ENCODE measurements at regions not wholly inside any gene's neighbourhood (a gene's known extent, or its start where the extent isn't known, plus 50 kb on each side); places are given as distances from the start of the nearest gene placed in this dataset. TPM values are rescaled to one million over a fixed set of nuclear protein-coding genes. Genes with fewer than 3 reads are reported as not detected.

- Histone ChIP-seq H3K4me3 (ENCODE audit: low read depth, low read length) (no peak overlapping the region), H3K36me3 (ENCODE audit: insufficient read depth) (no peaks in the 10 kb centered on the region), H3K27ac (ENCODE audit: low read depth) (no peak overlapping the region), H3K4me1 (ENCODE audit: insufficient read depth) (no peaks in the 10 kb centered on the region)
- DNase-seq (ENCODE audit: extremely low spot score), result no peak
- whole genome bisulfite sequencing, result 75% methylated on average over 2 of the region's 2 CpGs
Observed at GRCh38 chr1:94600556-94600955, 59.0 kb upstream of the F3 start.

DNA sequence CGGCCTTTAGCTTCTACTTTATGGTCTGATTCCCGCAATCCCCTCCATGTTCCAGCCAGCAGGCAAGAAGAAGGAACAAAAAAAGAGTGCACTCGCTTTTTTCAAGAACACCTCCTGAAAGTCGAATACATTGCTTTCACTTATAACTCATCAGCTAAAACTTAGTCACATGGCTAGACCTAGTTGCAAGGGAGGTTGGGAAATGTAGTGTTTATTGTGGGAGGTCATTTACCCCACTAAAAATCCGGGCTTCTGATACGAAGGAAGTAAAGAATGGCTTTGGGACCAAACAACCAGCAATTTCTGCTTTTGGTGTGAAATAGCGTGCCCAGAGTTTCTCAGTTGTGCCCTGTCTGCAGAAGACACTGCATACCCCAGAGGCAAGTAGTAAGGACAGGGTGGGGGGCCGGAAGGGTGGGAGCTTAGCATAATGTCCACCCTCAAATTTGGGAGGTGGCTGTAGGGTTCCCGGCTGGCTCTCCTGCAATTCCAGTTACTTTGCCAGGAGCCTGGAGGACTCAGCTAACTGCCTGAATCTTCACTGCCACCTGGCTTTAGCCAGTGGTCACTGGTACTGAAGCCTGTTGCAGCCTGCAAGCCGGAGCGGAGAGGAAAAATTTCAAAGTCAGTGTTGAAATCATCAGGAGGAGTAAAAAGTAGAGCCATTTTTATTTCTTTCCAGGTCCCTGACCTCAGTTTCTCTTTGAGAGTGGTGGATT lies 57.7 kb upstream of the F3 start:
- 79% methylated on average over 11 of the region's 11 CpGs for WGBS
- no peak overlapping the region for H3K4me3 ChIP-seq (ENCODE audit: low read depth, low read length)
- no peak for DNase-seq (ENCODE audit: extremely low spot score)
- no peaks in the 10 kb centered on the region for H3K36me3 ChIP-seq (ENCODE audit: insufficient read depth)
- H3K4me1 ChIP-seq (ENCODE audit: insufficient read depth), result no peaks in the 10 kb centered on the region
- H3K27ac ChIP-seq (ENCODE audit: low read depth), result no peak overlapping the region

- Histone ChIP-seq H3K36me3 (ENCODE audit: insufficient read depth) (no peaks in the 10 kb centered on the region), H3K4me1 (ENCODE audit: insufficient read depth) (no peaks in the 10 kb centered on the region), H3K27ac (ENCODE audit: low read depth) (no peak overlapping the region), H3K4me3 (ENCODE audit: low read depth, low read length) (no peak overlapping the region)
- no peak for DNase-seq (ENCODE audit: extremely low spot score)
- 84% methylated on average over 3 of the region's 3 CpGs for WGBS
Observed at GRCh38 chr1:94597701-94598100, 56.1 kb upstream of the F3 start.

- 96% methylated on average over 3 of the region's 3 CpGs for WGBS
- Histone ChIP-seq H3K36me3 (ENCODE audit: insufficient read depth) (no peaks in the 10 kb centered on the region), H3K27ac (ENCODE audit: low read depth) (no peak overlapping the region), H3K4me3 (ENCODE audit: low read depth, low read length) (no peak overlapping the region), H3K4me1 (ENCODE audit: insufficient read depth) (no peaks in the 10 kb centered on the region)
- no peak for DNase-seq (ENCODE audit: extremely low spot score)
Observed at GRCh38 chr1:94596260-94596659, 54.7 kb upstream of the F3 start.

DNA sequence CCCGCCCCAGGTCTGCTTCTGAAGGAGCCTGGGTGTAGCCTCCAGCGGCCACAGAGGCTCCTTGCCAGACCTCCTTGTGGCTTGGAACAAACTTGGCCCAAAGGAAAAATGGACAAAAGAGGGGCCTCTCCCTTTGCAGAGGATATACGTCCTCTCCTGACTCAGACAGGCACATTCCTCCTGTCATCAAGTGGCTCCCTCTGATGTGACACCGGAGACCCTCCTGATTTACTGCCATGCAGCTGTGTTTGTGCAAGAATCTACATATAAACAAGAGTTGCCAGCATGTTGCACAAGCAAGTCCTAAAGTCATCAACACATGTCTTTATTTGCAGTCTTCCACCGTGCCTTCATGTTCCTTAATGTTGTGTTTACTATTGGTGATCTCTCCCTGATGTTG lies 54.1 kb upstream of the F3 start:
- H3K4me3 ChIP-seq (ENCODE audit: low read depth, low read length), result no peak overlapping the region
- no peaks in the 10 kb centered on the region for H3K36me3 ChIP-seq (ENCODE audit: insufficient read depth)
- 61% methylated on average over 5 of the region's 5 CpGs for whole genome bisulfite sequencing
- DNase-seq (ENCODE audit: extremely low spot score), result no peak
- peaks cover 2% of the 10 kb centered on the region for H3K4me1 ChIP-seq (ENCODE audit: insufficient read depth)
- no peak overlapping the region for H3K27ac ChIP-seq (ENCODE audit: low read depth)

DNA sequence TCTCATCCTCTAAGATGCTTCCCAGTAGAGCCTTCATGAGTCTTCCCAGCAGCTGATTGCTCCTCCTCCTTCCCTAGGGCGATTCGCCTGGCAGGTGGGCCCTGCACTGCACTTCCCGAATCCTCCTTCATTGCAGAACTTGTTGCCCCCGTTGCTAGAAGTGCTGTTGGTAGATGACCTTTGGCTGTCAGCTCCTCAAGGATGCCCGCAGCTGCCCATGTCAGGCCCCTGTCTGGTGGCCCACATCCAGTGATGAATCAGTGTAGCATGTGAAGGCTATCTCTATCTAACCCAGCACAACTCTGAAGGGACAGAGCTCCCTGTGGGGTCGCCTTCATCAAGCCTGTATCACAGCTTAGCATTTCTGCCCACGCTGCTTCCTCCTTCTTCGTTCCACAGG lies 52.1 kb upstream of the F3 start:
- Histone ChIP-seq H3K4me1 (ENCODE audit: insufficient read depth) (peaks cover 2% of the 10 kb centered on the region), H3K36me3 (ENCODE audit: insufficient read depth) (no peaks in the 10 kb centered on the region), H3K27ac (ENCODE audit: low read depth) (no peak overlapping the region), H3K4me3 (ENCODE audit: low read depth, low read length) (no peak overlapping the region)
- 86% methylated on average over 8 of the region's 8 CpGs for WGBS
- DNase-seq (ENCODE audit: extremely low spot score), result no peak

GRCh38 chr1:94592571-94592920 lies 51.0 kb upstream of the F3 start:
- Histone ChIP-seq H3K27ac (ENCODE audit: low read depth) (no peak overlapping the region), H3K4me1 (ENCODE audit: insufficient read depth) (peaks cover 2% of the 10 kb centered on the region), H3K4me3 (ENCODE audit: low read depth, low read length) (no peak overlapping the region), H3K36me3 (ENCODE audit: insufficient read depth) (no peaks in the 10 kb centered on the region)
- 94% methylated on average over 2 of the region's 2 CpGs for WGBS
- DNase-seq (ENCODE audit: extremely low spot score), result no peak

DNA sequence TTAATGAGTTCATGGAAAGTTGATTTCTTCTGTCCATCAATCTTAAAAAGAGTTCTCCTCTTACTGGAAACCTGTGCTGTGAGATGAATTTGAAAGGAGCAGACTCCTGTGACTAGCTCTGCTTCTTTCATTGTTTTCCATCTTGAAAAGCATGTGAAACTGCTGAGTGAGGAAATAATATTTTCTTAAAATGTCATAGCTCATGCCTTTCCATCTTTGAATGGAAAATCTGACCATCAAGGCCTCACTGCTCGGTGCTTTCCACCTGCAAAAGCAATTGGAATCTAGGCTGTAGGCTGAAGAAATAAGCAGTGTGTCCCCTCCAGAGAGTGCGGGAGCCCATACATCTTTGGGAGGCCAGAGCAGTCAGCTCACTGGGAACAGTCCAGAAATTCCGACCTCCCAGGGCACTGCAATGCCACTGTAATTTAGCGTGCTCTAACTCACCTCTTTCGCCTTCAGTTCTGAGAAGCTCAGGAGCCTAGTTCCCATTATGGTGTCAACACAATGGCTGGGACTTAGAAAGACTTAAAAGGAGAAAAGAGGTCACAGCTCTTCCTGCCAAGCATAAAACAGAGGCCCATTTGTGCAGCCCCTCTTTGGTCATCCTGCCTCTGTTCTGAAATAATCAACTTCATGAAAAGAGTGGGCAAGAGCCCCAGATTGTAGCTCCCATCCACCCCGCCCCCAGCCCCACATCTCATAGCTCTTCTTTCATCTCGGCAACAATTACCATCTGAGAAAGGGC lies 50.4 kb upstream of the F3 start:
- WGBS, result 93% methylated on average over 7 of the region's 7 CpGs
- H3K4me3 ChIP-seq (ENCODE audit: low read depth, low read length), result no peak overlapping the region
- DNase-seq (ENCODE audit: extremely low spot score), result no peak
- no peak overlapping the region for H3K27ac ChIP-seq (ENCODE audit: low read depth)
- H3K4me1 ChIP-seq (ENCODE audit: insufficient read depth), result peaks cover 2% of the 10 kb centered on the region
- no peaks in the 10 kb centered on the region for H3K36me3 ChIP-seq (ENCODE audit: insufficient read depth)

Small RNAs in the stretch of these regions (small RNA-seq; reads per million reads assigned to genes)
- gene MIR378G, result not detected

Data from urinary bladder (tissue), 4 donors.